K562 (cell line): ENCODE measurements at regions not wholly inside any gene's neighbourhood (a gene's known extent, or its start where the extent isn't known, plus 50 kb on each side); places are given as distances from the start of the nearest gene placed in this dataset.

ENCODE experiments used
- ATAC-seq: fragments of 200-7000 bp; cut with Tn5 transposase; 3 replicates; pipeline ENCODE4 v1.9.1; 2020; ENCODE audit warnings: moderate library complexity
- BruUV-seq: library from RNA; stranded (reverse); fragments of 400-500 nt; replicated peaks from 2 replicates; lab custom pipeline; 2021; lab: Mats Ljungman, UMichigan
- CTCF ChIA-PET: fragments of 300-600 bp; formaldehyde crosslinking; extraction: SDS; loops from one replicate; lab custom pipeline; 2021; ENCODE audit warnings: low intra/inter-chr PET ratio; lab: Yijun Ruan, JAX
- POLR2A ChIA-PET: fragments of 300-600, 350-650 bp; sonication (Branson Sonifier 250); formaldehyde crosslinking; extraction: SDS; loops from one replicate; lab custom pipeline; 2021; ENCODE audit warnings: antibody characterized with exemption, inconsistent platforms; lab: Yijun Ruan, JAX
- DNase-seq, 4 experiments: peaks; one replicate each; pipeline versions ENCODE4 v3.0.0 to v3.0.0-alpha.2; 2011 to 2018; ENCODE audit warnings: low spot score in 3 of 4, mixed read lengths in 3 of 4; ENCODE audit errors: extremely low read depth in 1 of 4
- FAIRE-seq: peaks from 2 replicates; lab custom pipeline; 2011; peaks lifted over from hg19 to GRCh38; lab: Jason Lieb, UNC
- H2AFZ ChIP-seq: 2 replicates; pipeline ENCODE4 v1.6.0; 2011; ENCODE audit warnings: low read depth, low read length, control low read depth, inconsistent platforms
- H3K27ac ChIP-seq: fragments of 200-600 bp; 3 replicates; pipeline ENCODE4 v1.8.0; 2011; ENCODE audit warnings: low read depth, mild to moderate bottlenecking, control low read depth, inconsistent platforms, low read length, moderate library complexity, mixed read lengths; ENCODE audit errors: extremely low read depth
- H3K27me3 ChIP-seq, 2 experiments: fragments of 300-600 bp in 1 of 2; 2 replicates in 1 of 2; 3 replicates in 1 of 2; pipeline versions ENCODE4 v1.6.0 to v1.8.0; 2011; ENCODE audit warnings: inconsistent platforms in 2 of 2, low read length in 2 of 2, mild to moderate bottlenecking in 1 of 2, mixed read lengths in 1 of 2, moderate library complexity in 1 of 2; ENCODE audit not compliant: control insufficient read depth in 2 of 2, insufficient read depth in 2 of 2
- H3K36me3 ChIP-seq: fragments of 300-600 bp; 3 replicates; pipeline ENCODE4 v1.8.0; 2011; ENCODE audit warnings: mild to moderate bottlenecking, low read length, inconsistent platforms; ENCODE audit not compliant: control insufficient read depth, insufficient read depth
- H3K4me1 ChIP-seq, 2 experiments: fragments of 200-600 bp in 1 of 2; replicated peaks in 1 of 2; 2 replicates in 1 of 2; 3 replicates in 1 of 2; pipeline versions ENCODE4 v1.5.1 to v1.8.0; 2011; ENCODE audit warnings: inconsistent platforms in 2 of 2, low read length in 2 of 2, mild to moderate bottlenecking in 1 of 2, mixed read lengths in 1 of 2, moderate library complexity in 1 of 2; ENCODE audit not compliant: control insufficient read depth in 2 of 2, insufficient read depth in 2 of 2
- H3K4me2 ChIP-seq: 2 replicates; pipeline ENCODE4 v1.6.1; 2011; ENCODE audit warnings: low read length, control low read depth, inconsistent platforms, mixed read lengths; ENCODE audit not compliant: insufficient read depth
- H3K4me3 ChIP-seq: fragments of 200-600 bp; sonication (generic), shearing (Covaris generic); 2 replicates; pipeline ENCODE4 v1.5.1; 2016; ENCODE audit warnings: control low read depth, inconsistent platforms
- H3K79me2 ChIP-seq: fragments of 200-600 bp; 3 replicates; pipeline ENCODE4 v1.8.0; 2011; ENCODE audit warnings: low read length, inconsistent platforms; ENCODE audit not compliant: control insufficient read depth, insufficient read depth
- H3K9ac ChIP-seq, 2 experiments: 2 replicates each; pipeline versions ENCODE4 v1.6.0 to v1.6.1; 2011; ENCODE audit warnings: low read depth in 2 of 2, low read length in 2 of 2, control low read depth in 1 of 2, inconsistent platforms in 1 of 2, mild to moderate bottlenecking in 1 of 2, mixed read lengths in 1 of 2; ENCODE audit not compliant: insufficient read depth in 1 of 2
- H3K9me1 ChIP-seq: one replicate; pipeline ENCODE4 v1.6.0; 2011; ENCODE audit warnings: inconsistent platforms, mild to moderate bottlenecking, low read length, moderate library complexity; ENCODE audit not compliant: control insufficient read depth, insufficient read depth
- H3K9me3 ChIP-seq: replicated peaks from 2 replicates; pipeline ENCODE4 v1.5.1; 2011; ENCODE audit warnings: low read depth, low read length, inconsistent platforms; ENCODE audit not compliant: control insufficient read depth, insufficient read depth
- H4K20me1 ChIP-seq: replicated peaks from 2 replicates; pipeline ENCODE4 v1.6.1; 2011; ENCODE audit warnings: low read length, inconsistent platforms, mixed read lengths; ENCODE audit not compliant: control insufficient read depth, insufficient read depth
- L3MBTL2 ChIP-seq: fragments of 450-650 bp; IDR thresholded peaks from 2 replicates; pipeline ENCODE4 v1.6.1; 2016; ENCODE audit warnings: mild to moderate bottlenecking, moderate library complexity
- MAFF ChIP-seq: IDR thresholded peaks from 2 replicates; pipeline ENCODE4 v1.6.1; 2012; ENCODE audit warnings: low read length, improper control_type of control experiment
- NCOR1 ChIP-seq: fragments of 450-650 bp; IDR thresholded peaks from 2 replicates; pipeline ENCODE4 v1.6.1; 2016; ENCODE audit warnings: mild to moderate bottlenecking, moderate library complexity
- RAD21 ChIP-seq, 2 experiments: fragments of 250-450 bp in 1 of 2; fragments of 450-650 bp in 1 of 2; sonication (Bioruptor Pico) in 1 of 2; formaldehyde crosslinking in 1 of 2; IDR thresholded peaks in 1 of 2; conservative IDR thresholded peaks in 1 of 2; 2 replicates each; pipeline versions ENCODE4 v1.4.0 to v1.8.0; 2020 to 2022; ENCODE audit warnings: mild to moderate bottlenecking in 2 of 2, moderate library complexity in 1 of 2
- SIRT6 ChIP-seq: IDR thresholded peaks from one replicate; pipeline ENCODE4 v1.6.1; 2012; ENCODE audit warnings: low read depth, mild to moderate bottlenecking, control low read depth, inconsistent platforms, low read length, moderate library complexity
- ZFP36 ChIP-seq: fragments of 150-350 bp; IDR thresholded peaks from 2 replicates; pipeline ENCODE4 v1.6.1; 2018; ENCODE audit warnings: low read length, low read depth; ENCODE audit not compliant: partially characterized antibody
- in situ Hi-C: fragments of 300-500 bp; cut with MboI; formaldehyde crosslinking; loops from 4 replicates; pipeline ENCODE4 v1.15.0; 2018; ENCODE audit warnings: inconsistent platforms, mixed read lengths
- intact Hi-C: fragments of 100-400 bp; cut with micrococcal nuclease; formaldehyde crosslinking; loops from 2 replicates; pipeline ENCODE4 v1.14.2; 2022
- TF ChIP-seq, protein P1 (sequence below): fragments of 250-450 bp; sonication (Bioruptor Pico); IDR thresholded peaks from 2 replicates; pipeline ENCODE4 v1.5.0; 2020; ENCODE audit warnings: mild to moderate bottlenecking, borderline replicate concordance
- TF ChIP-seq, protein P2 (sequence below), 2 experiments: fragments of 200-800 bp in 1 of 2; sonication (Bioruptor generic) in 1 of 2; sonication (generic) in 1 of 2; formaldehyde crosslinking in 1 of 2; IDR thresholded peaks in 1 of 2; conservative IDR thresholded peaks in 1 of 2; 2 replicates each; pipeline versions ENCODE4 v1.5.0 to v1.6.1; 2016 to 2020; ENCODE audit warnings: missing compliant biosample characterization in 1 of 2, missing genetic modification characterization in 1 of 2, missing genetic modification reagents in 1 of 2
- TF ChIP-seq, protein P3 (sequence below): fragments of 250-450 bp; sonication (Bioruptor Pico); IDR thresholded peaks from 2 replicates; pipeline ENCODE4 v1.4.0; 2020
- TF ChIP-seq, protein P4 (sequence below): sonication (generic); formaldehyde crosslinking; IDR thresholded peaks from 2 replicates; pipeline ENCODE4 v1.8.0; 2022; ENCODE audit warnings: mild to moderate bottlenecking, missing genetic modification reagents

DNA sequence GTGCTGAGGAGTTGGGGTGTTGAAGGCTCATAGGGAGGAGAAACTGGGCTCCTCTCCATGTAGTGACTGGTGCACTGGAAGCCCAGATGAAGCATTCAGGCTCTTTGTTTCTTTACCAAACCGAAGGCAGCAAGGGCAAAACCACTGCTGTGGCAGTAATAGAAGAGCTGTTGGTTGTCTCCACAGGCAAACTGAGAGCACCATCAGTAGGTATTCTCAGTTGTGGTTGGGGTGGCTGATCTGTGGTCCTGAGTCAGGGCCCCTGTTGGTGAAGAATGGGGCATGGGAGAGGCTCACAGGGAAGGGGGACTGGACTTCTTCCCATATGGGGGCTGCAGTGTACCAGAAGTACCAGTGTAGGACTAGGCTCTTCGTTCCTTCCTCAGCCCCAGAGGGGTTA is 460.2 kb upstream of the IMPG1 start (continued):
- no peak for TF ChIP-seq RAD21 (CRISPR knock-in tag; conservative IDR thresholded peaks at IDR 0.05 in 1 of 2, IDR thresholded peaks at IDR 0.05 in 1 of 2)
- TF ChIP-seq ZFP36, result no peak
- TF ChIP-seq, protein P1, sequence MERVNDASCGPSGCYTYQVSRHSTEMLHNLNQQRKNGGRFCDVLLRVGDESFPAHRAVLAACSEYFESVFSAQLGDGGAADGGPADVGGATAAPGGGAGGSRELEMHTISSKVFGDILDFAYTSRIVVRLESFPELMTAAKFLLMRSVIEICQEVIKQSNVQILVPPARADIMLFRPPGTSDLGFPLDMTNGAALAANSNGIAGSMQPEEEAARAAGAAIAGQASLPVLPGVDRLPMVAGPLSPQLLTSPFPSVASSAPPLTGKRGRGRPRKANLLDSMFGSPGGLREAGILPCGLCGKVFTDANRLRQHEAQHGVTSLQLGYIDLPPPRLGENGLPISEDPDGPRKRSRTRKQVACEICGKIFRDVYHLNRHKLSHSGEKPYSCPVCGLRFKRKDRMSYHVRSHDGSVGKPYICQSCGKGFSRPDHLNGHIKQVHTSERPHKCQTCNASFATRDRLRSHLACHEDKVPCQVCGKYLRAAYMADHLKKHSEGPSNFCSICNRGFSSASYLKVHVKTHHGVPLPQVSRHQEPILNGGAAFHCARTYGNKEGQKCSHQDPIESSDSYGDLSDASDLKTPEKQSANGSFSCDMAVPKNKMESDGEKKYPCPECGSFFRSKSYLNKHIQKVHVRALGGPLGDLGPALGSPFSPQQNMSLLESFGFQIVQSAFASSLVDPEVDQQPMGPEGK (CRISPR knock-in tag), result no peak
- TF ChIP-seq MAFF, result no peak
- TF ChIP-seq, protein P2, sequence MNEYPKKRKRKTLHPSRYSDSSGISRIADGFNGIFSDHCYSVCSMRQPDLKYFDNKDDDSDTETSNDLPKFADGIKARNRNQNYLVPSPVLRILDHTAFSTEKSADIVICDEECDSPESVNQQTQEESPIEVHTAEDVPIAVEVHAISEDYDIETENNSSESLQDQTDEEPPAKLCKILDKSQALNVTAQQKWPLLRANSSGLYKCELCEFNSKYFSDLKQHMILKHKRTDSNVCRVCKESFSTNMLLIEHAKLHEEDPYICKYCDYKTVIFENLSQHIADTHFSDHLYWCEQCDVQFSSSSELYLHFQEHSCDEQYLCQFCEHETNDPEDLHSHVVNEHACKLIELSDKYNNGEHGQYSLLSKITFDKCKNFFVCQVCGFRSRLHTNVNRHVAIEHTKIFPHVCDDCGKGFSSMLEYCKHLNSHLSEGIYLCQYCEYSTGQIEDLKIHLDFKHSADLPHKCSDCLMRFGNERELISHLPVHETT (CRISPR knock-in tag; conservative IDR thresholded peaks at IDR 0.05 in 1 of 2, IDR thresholded peaks at IDR 0.05 in 1 of 2), result no peak

DNA sequence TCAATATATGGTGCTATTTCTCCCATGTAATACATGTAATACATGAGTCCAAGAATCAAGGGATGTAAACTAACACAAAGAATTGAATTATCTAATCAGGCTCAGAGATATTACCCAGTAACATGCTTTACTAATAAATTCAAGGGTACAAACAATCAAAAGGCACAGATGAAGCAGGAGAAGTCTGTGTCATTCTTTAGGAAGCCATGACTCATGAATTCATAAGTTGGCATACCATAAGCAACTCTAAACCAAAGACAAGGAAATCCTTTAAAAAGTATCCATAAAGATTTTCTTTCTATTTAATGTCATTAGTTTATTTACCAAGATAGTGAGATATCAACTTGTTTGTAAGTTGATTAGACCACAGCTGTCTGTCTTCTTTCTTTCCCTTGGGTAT is 446.0 kb upstream of the IMPG1 start:
- Histone ChIP-seq H3K4me3 (no peak overlapping the region), H3K4me2 (no peak overlapping the region)
- CTCF ChIA-PET, result no interaction called here
- TF ChIP-seq, protein P3, sequence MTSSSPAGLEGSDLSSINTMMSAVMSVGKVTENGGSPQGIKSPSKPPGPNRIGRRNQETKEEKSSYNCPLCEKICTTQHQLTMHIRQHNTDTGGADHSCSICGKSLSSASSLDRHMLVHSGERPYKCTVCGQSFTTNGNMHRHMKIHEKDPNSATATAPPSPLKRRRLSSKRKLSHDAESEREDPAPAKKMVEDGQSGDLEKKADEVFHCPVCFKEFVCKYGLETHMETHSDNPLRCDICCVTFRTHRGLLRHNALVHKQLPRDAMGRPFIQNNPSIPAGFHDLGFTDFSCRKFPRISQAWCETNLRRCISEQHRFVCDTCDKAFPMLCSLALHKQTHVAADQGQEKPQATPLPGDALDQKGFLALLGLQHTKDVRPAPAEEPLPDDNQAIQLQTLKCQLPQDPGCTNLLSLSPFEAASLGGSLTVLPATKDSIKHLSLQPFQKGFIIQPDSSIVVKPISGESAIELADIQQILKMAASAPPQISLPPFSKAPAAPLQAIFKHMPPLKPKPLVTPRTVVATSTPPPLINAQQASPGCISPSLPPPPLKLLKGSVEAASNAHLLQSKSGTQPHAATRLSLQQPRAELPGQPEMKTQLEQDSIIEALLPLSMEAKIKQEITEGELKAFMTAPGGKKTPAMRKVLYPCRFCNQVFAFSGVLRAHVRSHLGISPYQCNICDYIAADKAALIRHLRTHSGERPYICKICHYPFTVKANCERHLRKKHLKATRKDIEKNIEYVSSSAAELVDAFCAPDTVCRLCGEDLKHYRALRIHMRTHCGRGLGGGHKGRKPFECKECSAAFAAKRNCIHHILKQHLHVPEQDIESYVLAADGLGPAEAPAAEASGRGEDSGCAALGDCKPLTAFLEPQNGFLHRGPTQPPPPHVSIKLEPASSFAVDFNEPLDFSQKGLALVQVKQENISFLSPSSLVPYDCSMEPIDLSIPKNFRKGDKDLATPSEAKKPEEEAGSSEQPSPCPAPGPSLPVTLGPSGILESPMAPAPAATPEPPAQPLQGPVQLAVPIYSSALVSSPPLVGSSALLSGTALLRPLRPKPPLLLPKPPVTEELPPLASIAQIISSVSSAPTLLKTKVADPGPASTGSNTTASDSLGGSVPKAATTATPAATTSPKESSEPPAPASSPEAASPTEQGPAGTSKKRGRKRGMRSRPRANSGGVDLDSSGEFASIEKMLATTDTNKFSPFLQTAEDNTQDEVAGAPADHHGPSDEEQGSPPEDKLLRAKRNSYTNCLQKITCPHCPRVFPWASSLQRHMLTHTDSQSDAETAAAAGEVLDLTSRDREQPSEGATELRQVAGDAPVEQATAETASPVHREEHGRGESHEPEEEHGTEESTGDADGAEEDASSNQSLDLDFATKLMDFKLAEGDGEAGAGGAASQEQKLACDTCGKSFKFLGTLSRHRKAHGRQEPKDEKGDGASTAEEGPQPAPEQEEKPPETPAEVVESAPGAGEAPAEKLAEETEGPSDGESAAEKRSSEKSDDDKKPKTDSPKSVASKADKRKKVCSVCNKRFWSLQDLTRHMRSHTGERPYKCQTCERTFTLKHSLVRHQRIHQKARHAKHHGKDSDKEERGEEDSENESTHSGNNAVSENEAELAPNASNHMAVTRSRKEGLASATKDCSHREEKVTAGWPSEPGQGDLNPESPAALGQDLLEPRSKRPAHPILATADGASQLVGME (CRISPR knock-in tag), result no peak
- TF ChIP-seq L3MBTL2 (no peak), SIRT6 (no peak), NCOR1 (no peak)
- TF ChIP-seq, protein P4, sequence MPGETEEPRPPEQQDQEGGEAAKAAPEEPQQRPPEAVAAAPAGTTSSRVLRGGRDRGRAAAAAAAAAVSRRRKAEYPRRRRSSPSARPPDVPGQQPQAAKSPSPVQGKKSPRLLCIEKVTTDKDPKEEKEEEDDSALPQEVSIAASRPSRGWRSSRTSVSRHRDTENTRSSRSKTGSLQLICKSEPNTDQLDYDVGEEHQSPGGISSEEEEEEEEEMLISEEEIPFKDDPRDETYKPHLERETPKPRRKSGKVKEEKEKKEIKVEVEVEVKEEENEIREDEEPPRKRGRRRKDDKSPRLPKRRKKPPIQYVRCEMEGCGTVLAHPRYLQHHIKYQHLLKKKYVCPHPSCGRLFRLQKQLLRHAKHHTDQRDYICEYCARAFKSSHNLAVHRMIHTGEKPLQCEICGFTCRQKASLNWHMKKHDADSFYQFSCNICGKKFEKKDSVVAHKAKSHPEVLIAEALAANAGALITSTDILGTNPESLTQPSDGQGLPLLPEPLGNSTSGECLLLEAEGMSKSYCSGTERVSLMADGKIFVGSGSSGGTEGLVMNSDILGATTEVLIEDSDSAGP (CRISPR knock-in tag), result no peak

More for the DNA sequence above, 446.0 kb upstream of the IMPG1 start:
- ATAC-seq (no peak), FAIRE-seq (no peak), DNase-seq (no peak)
- Histone ChIP-seq H3K9me1 (no peaks in the 10 kb centered on the region), H3K27ac (no peak overlapping the region), H3K27me3 (no peaks in the 10 kb centered on the region), H3K9ac (no peak overlapping the region), H4K20me1 (no peaks in the 10 kb centered on the region), H3K9me3 (peaks cover 1% of the 10 kb centered on the region; the same call in 1 of the 2 replicates), H3K4me1 (no peaks in the 10 kb centered on the region), H3K79me2 (no peaks in the 10 kb centered on the region), H3K36me3 (no peaks in the 10 kb centered on the region), H2AFZ (no peak overlapping the region)
- no TSS peak for BruUV-seq
- in situ Hi-C loops, result no loop called here
- intact Hi-C loops, result no loop called here
- POLR2A ChIA-PET, result no interaction called here
